OCI-LY1 (cell line): ENCODE measurements at regions not wholly inside any gene's neighbourhood (a gene's known extent, or its start where the extent isn't known, plus 50 kb on each side); places are given as distances from the start of the nearest gene placed in this dataset.

Experiments
- EZH2 ChIP-seq: fragments of 200-600 bp; sonication (generic), shearing (Covaris generic); IDR thresholded peaks from 2 replicates; pipeline ENCODE4 v1.8.0; 2017; ENCODE audit warnings: borderline replicate concordance, mixed run types, mild to moderate bottlenecking, antibody characterized with exemption, low read length, moderate library complexity, mixed read lengths
- TF ChIP-seq, protein P1 (sequence below): fragments of 200-600 bp; sonication (generic), shearing (Covaris generic); IDR thresholded peaks from 2 replicates; pipeline ENCODE4 v1.5.1; 2017; ENCODE audit warnings: mild to moderate bottlenecking, antibody characterized with exemption, low read length, moderate library complexity, mixed read lengths

DNA sequence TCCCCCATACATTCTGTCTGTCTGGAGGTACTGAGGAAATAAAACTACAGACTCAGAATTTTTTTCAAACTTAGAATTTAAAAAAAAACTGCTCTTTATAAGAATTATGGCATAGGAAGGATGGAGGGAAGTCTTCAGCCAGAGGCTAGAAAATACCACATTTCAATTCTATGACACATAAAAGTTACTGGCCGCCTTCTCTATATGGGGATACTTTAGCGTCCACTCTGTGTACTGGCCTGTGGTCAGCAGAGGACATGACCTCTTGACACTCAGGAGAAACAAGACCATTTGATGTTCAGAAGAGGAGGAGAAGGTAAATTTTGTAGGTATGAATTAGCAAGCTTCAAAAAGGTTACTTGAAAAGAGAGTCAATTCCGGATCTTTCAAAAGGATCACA is 417.4 kb downstream of the MFSD1 start:
- TF ChIP-seq, protein P1, sequence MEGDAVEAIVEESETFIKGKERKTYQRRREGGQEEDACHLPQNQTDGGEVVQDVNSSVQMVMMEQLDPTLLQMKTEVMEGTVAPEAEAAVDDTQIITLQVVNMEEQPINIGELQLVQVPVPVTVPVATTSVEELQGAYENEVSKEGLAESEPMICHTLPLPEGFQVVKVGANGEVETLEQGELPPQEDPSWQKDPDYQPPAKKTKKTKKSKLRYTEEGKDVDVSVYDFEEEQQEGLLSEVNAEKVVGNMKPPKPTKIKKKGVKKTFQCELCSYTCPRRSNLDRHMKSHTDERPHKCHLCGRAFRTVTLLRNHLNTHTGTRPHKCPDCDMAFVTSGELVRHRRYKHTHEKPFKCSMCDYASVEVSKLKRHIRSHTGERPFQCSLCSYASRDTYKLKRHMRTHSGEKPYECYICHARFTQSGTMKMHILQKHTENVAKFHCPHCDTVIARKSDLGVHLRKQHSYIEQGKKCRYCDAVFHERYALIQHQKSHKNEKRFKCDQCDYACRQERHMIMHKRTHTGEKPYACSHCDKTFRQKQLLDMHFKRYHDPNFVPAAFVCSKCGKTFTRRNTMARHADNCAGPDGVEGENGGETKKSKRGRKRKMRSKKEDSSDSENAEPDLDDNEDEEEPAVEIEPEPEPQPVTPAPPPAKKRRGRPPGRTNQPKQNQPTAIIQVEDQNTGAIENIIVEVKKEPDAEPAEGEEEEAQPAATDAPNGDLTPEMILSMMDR, result no peak
- no peak for TF ChIP-seq EZH2
